HepG2 (cell line): ENCODE measurements at regions not wholly inside any gene's neighbourhood (a gene's known extent, or its start where the extent isn't known, plus 50 kb on each side); places are given as distances from the start of the nearest gene placed in this dataset.
"Not testable (repeated sequence)": the region's sequence is repeated elsewhere in the genome, so short reads cannot be mapped to it uniquely, and the experiment has no call there.

ENCODE experiments used
- ATAC-seq: fragments of 200-7000 bp; cut with Tn5 transposase; 3 replicates; pipeline ENCODE4 v1.9.1; 2020; ENCODE audit warnings: mild to moderate bottlenecking, moderate library complexity
- BruUV-seq: library from RNA; stranded (reverse); fragments of 400-500 nt; replicated peaks from 2 replicates; lab custom pipeline; 2021; lab: Mats Ljungman, UMichigan
- CTCF ChIA-PET: fragments of 300-600 bp; formaldehyde crosslinking; extraction: SDS; loops from one replicate; lab custom pipeline; 2021; ENCODE audit warnings: low total read pairs, inconsistent platforms, low intra/inter-chr PET ratio; lab: Yijun Ruan, JAX
- POLR2A ChIA-PET: fragments of 350-600 bp; sonication (Branson Sonifier 250); formaldehyde crosslinking; loops from one replicate; lab custom pipeline; 2020; ENCODE audit warnings: antibody characterized with exemption, inconsistent platforms; lab: Yijun Ruan, JAX
- DNase-seq: peaks from one replicate; pipeline ENCODE4 v3.0.0-alpha.2; 2015; ENCODE audit warnings: low spot score
- FAIRE-seq: peaks from 3 replicates; lab custom pipeline; 2011; peaks lifted over from hg19 to GRCh38; lab: Jason Lieb, UNC
- H2AFZ ChIP-seq: one replicate; pipeline ENCODE4 v1.6.1; 2011; ENCODE audit warnings: low read length, inconsistent platforms
- H3K27ac ChIP-seq: fragments of 300-600 bp; 3 replicates; pipeline ENCODE4 v1.8.0; 2011; ENCODE audit warnings: mixed run types, mild to moderate bottlenecking, mixed read lengths, low read length, inconsistent platforms; ENCODE audit not compliant: insufficient read depth; ENCODE audit errors: extremely low read length
- H3K27me3 ChIP-seq, 2 experiments: fragments of 200-600 bp in 1 of 2; 2 replicates in 1 of 2; 3 replicates in 1 of 2; pipeline versions ENCODE4 v1.6.0 to v1.8.0; 2011; ENCODE audit warnings: low read length in 2 of 2, mild to moderate bottlenecking in 2 of 2, moderate library complexity in 2 of 2, inconsistent platforms in 1 of 2; ENCODE audit not compliant: insufficient read depth in 2 of 2, control insufficient read depth in 1 of 2
- H3K36me3 ChIP-seq, 2 experiments: fragments of 200-600 bp in 1 of 2; replicated peaks in 1 of 2; 2 replicates in 1 of 2; 3 replicates in 1 of 2; pipeline versions ENCODE4 v1.5.1 to v1.8.0; 2011; ENCODE audit warnings: low read length in 2 of 2, inconsistent platforms in 1 of 2; ENCODE audit not compliant: insufficient read depth in 2 of 2, control insufficient read depth in 1 of 2
- H3K4me1 ChIP-seq: 2 replicates; pipeline ENCODE4 v1.5.1; 2012; ENCODE audit warnings: low read length, inconsistent platforms; ENCODE audit not compliant: insufficient read depth
- H3K4me2 ChIP-seq: 2 replicates; pipeline ENCODE4 v1.6.0; 2011; ENCODE audit warnings: low read depth, low read length, inconsistent platforms
- H3K4me3 ChIP-seq, 3 experiments: fragments of 200-600 bp in 1 of 3; sonication (generic), shearing (Covaris generic) in 1 of 3; replicated peaks in 1 of 3; 2 replicates each; pipeline ENCODE4 v1.5.1; 2011 to 2016; ENCODE audit warnings: low read length in 3 of 3, inconsistent platforms in 2 of 3, low read depth in 2 of 3, mild to moderate bottlenecking in 2 of 3, control low read depth in 1 of 3, mixed read lengths in 1 of 3; ENCODE audit not compliant: insufficient read depth in 1 of 3
- H3K79me2 ChIP-seq: one replicate; pipeline ENCODE4 v1.6.1; 2011; ENCODE audit warnings: low read length, inconsistent platforms; ENCODE audit not compliant: insufficient read depth
- H3K9ac ChIP-seq: 2 replicates; pipeline ENCODE4 v1.6.0; 2011; ENCODE audit warnings: mild to moderate bottlenecking, low read depth, low read length, inconsistent platforms; ENCODE audit not compliant: insufficient read depth
- H3K9me3 ChIP-seq: 2 replicates; pipeline ENCODE4 v1.5.1; 2012; ENCODE audit warnings: mild to moderate bottlenecking, low read length
- H4K20me1 ChIP-seq: 2 replicates; pipeline ENCODE4 v1.6.0; 2011; ENCODE audit warnings: inconsistent platforms, mild to moderate bottlenecking, low read length, moderate library complexity; ENCODE audit not compliant: insufficient read depth
- CENPT ChIP-seq: sonication (generic); formaldehyde crosslinking; IDR thresholded peaks from 2 replicates; pipeline ENCODE4 v1.8.0; 2022; ENCODE audit warnings: low read depth, mild to moderate bottlenecking, moderate library complexity, missing genetic modification reagents
- CSRNP1 ChIP-seq: sonication (generic); formaldehyde crosslinking; IDR thresholded peaks from 2 replicates; pipeline ENCODE4 v1.8.1; 2023; ENCODE audit warnings: mild to moderate bottlenecking, missing genetic modification reagents
- E2F1 ChIP-seq: sonication (generic); formaldehyde crosslinking; IDR thresholded peaks from 2 replicates; pipeline ENCODE4 v1.5.0; 2020; ENCODE audit warnings: missing genetic modification reagents
- EEA1 ChIP-seq: sonication (generic); formaldehyde crosslinking; IDR thresholded peaks from 2 replicates; pipeline ENCODE4 v1.5.1; 2020; ENCODE audit warnings: mild to moderate bottlenecking, missing genetic modification reagents, borderline replicate concordance
- HMGA1 ChIP-seq: sonication (generic); formaldehyde crosslinking; conservative IDR thresholded peaks from 2 replicates; pipeline ENCODE4 v1.4.0; 2020; ENCODE audit warnings: missing genetic modification reagents
- ZFP62 ChIP-seq: sonication (generic); formaldehyde crosslinking; IDR thresholded peaks from 2 replicates; pipeline ENCODE4 v1.4.0; 2020; ENCODE audit warnings: missing genetic modification reagents
- ZMAT3 ChIP-seq: sonication (generic); formaldehyde crosslinking; conservative IDR thresholded peaks from 2 replicates; pipeline ENCODE4 v1.7.0; 2021; ENCODE audit warnings: missing genetic modification reagents
- ZNF335 ChIP-seq: sonication (generic); formaldehyde crosslinking; IDR thresholded peaks from 2 replicates; pipeline ENCODE4 v1.4.0; 2020; ENCODE audit warnings: missing genetic modification reagents
- ZZZ3 ChIP-seq: sonication (generic); formaldehyde crosslinking; IDR thresholded peaks from 2 replicates; pipeline ENCODE4 v1.4.0; 2020; ENCODE audit warnings: missing genetic modification reagents, mild to moderate bottlenecking, borderline replicate concordance
- WGBS: methylation state at CpG from one replicate; pipeline ENCODE4 v1.1.6; 2017; ENCODE audit warnings: low lambda C conversion rate; 5-methylcytosine and 5-hydroxymethylcytosine counted together
- in situ Hi-C: cut with HindIII; loops from 2 replicates; pipeline ENCODE4 v1.10.0; 2017; ENCODE audit warnings: low pct_unique_long_range_greater_than_20kb; ENCODE audit not compliant: extremely low pct_ligation_motif_present
- intact Hi-C: fragments of 100-400 bp; cut with micrococcal nuclease; formaldehyde crosslinking; loops from one replicate; pipeline ENCODE4 v1.10.0; 2022; ENCODE audit not compliant: unreplicated experiment

GRCh38 chr7:9523579-9523978, 1090.2 kb downstream of the NXPH1 start:
- in situ Hi-C loops: no loop called here
- Histone ChIP-seq H3K9me3 (peaks cover 62% of the 10 kb centered on the region), H3K79me2 (no peaks in the 10 kb centered on the region), H3K9ac (no peak overlapping the region), H3K4me2 (no peak overlapping the region), H2AFZ (no peak overlapping the region), H3K4me3 (no peak overlapping the region), H3K4me1 (no peaks in the 10 kb centered on the region), H4K20me1 (no peaks in the 10 kb centered on the region), H3K27me3 (no peaks in the 10 kb centered on the region), H3K27ac (no peak overlapping the region), H3K36me3 (no peaks in the 10 kb centered on the region)
- FAIRE-seq (no peak), ATAC-seq (no peak), DNase-seq (no peak)
- intact Hi-C loops: no loop called here
- POLR2A ChIA-PET: no interaction called here
- TF ChIP-seq ZZZ3 (no peak), CSRNP1 (no peak), ZFP62 (CRISPR knock-in tag) (no peak), ZMAT3 (CRISPR knock-in tag) (no peak), EEA1 (no peak), ZNF335 (CRISPR knock-in tag) (no peak), E2F1 (CRISPR knock-in tag) (no peak), CENPT (CRISPR knock-in tag) (no peak), HMGA1 (no peak)
- CTCF ChIA-PET: no interaction called here
- BruUV-seq: no TSS peak
- 50% methylated on average over 2 of the region's 2 CpGs for WGBS

GRCh38 chr7:9552431-9552830, 1119.0 kb downstream of the NXPH1 start:
- in situ Hi-C loops, H3K9ac ChIP-seq, H3K4me1 ChIP-seq, H3K79me2 ChIP-seq, CTCF ChIA-PET, H3K36me3 ChIP-seq, POLR2A ChIA-PET, H3K4me3 ChIP-seq, FAIRE-seq, H3K27ac ChIP-seq, intact Hi-C loops, H2AFZ ChIP-seq, H3K4me2 ChIP-seq, H4K20me1 ChIP-seq, ATAC-seq, H3K27me3 ChIP-seq, DNase-seq, BruUV-seq: not testable (repeated sequence)
- 34% methylated on average over 4 of the region's 4 CpGs for WGBS
- peaks cover 62% of the 10 kb centered on the region for H3K9me3 ChIP-seq
